Keratinocyte (primary cell): ENCODE measurements at regions not wholly inside any gene's neighbourhood (a gene's known extent, or its start where the extent isn't known, plus 50 kb on each side); places are given as distances from the start of the nearest gene placed in this dataset.
"Not testable (repeated sequence)": the region's sequence is repeated elsewhere in the genome, so short reads cannot be mapped to it uniquely, and the experiment has no call there.

Experiments
- DNase-seq: peaks from one replicate; pipeline ENCODE4 v3.0.0-alpha.2; 2011; ENCODE audit warnings: low read depth, missing footprints, low spot score
- FAIRE-seq: peaks from 2 replicates; lab custom pipeline; 2011; peaks lifted over from hg19 to GRCh38; lab: Jason Lieb, UNC
- H2AFZ ChIP-seq: 2 replicates; pipeline ENCODE4 v1.6.0; 2012; ENCODE audit warnings: low read length, control low read depth, inconsistent platforms; ENCODE audit not compliant: control insufficient read depth
- H3K27ac ChIP-seq: 2 replicates; pipeline ENCODE4 v1.5.1; 2011; ENCODE audit warnings: low read length; ENCODE audit not compliant: control insufficient read depth, insufficient read depth
- H3K27me3 ChIP-seq: 3 replicates; pipeline ENCODE4 v1.6.0; 2011; ENCODE audit warnings: low read length; ENCODE audit not compliant: control insufficient read depth, insufficient read depth; ENCODE audit errors: extremely low read depth
- H3K36me3 ChIP-seq, 2 experiments: 2 replicates in 1 of 2; 3 replicates in 1 of 2; pipeline ENCODE4 v1.5.1; 2011; ENCODE audit warnings: low read length in 2 of 2, mild to moderate bottlenecking in 1 of 2; ENCODE audit not compliant: control insufficient read depth in 2 of 2, insufficient read depth in 2 of 2; ENCODE audit errors: extremely low read depth in 1 of 2
- H3K4me1 ChIP-seq: 3 replicates; pipeline ENCODE4 v1.5.1; 2011; ENCODE audit warnings: low read length; ENCODE audit not compliant: control insufficient read depth, insufficient read depth; ENCODE audit errors: extremely low read depth
- H3K4me2 ChIP-seq: 3 replicates; pipeline ENCODE4 v1.6.0; 2011; ENCODE audit warnings: low read depth, low read length; ENCODE audit not compliant: control insufficient read depth, insufficient read depth; ENCODE audit errors: extremely low read depth
- H3K4me3 ChIP-seq, 3 experiments: fragments of 200-600 bp in 1 of 3; sonication (generic) in 1 of 3; 2 replicates in 2 of 3; 3 replicates in 1 of 3; pipeline ENCODE4 v1.5.1; 2011 to 2016; ENCODE audit warnings: low read length in 3 of 3, mild to moderate bottlenecking in 3 of 3, control low read depth in 2 of 3, inconsistent platforms in 1 of 3, low read depth in 1 of 3, mixed read lengths in 1 of 3, mixed run types in 1 of 3, moderate library complexity in 1 of 3; ENCODE audit not compliant: control insufficient read depth in 2 of 3, insufficient read depth in 2 of 3; ENCODE audit errors: extremely low read depth in 1 of 3
- H3K79me2 ChIP-seq: 2 replicates; pipeline ENCODE4 v1.6.0; 2012; ENCODE audit warnings: low read length; ENCODE audit not compliant: control insufficient read depth, insufficient read depth
- H3K9ac ChIP-seq: 3 replicates; pipeline ENCODE4 v1.6.0; 2011; ENCODE audit warnings: low read length; ENCODE audit not compliant: control insufficient read depth, insufficient read depth; ENCODE audit errors: extremely low read depth
- H3K9me1 ChIP-seq: 3 replicates; pipeline ENCODE4 v1.6.0; 2011; ENCODE audit warnings: low read length; ENCODE audit not compliant: control insufficient read depth, insufficient read depth; ENCODE audit errors: extremely low read depth
- H3K9me3 ChIP-seq: 2 replicates; pipeline ENCODE4 v1.5.1; 2012; ENCODE audit warnings: low read depth, low read length; ENCODE audit not compliant: control insufficient read depth
- H4K20me1 ChIP-seq: 3 replicates; pipeline ENCODE4 v1.6.0; 2011; ENCODE audit warnings: low read length; ENCODE audit not compliant: control insufficient read depth, insufficient read depth; ENCODE audit errors: extremely low read depth
- EZH2 ChIP-seq: IDR thresholded peaks from one replicate; pipeline ENCODE4 v1.6.1; 2012; ENCODE audit warnings: inconsistent platforms, mild to moderate bottlenecking, low read length, moderate library complexity
- dilution Hi-C: fragments of 300-500 bp; cut with MboI; formaldehyde crosslinking; loops from one replicate; pipeline ENCODE4 v1.7.0; 2020; ENCODE audit warnings: low sequenced_read_pairs; ENCODE audit not compliant: extremely low pct_ligation_motif_present
- TF ChIP-seq, protein P1 (sequence below), 3 experiments: IDR thresholded peaks in 1 of 3; conservative IDR thresholded peaks in 1 of 3; optimal IDR thresholded peaks in 1 of 3; 2 replicates in 2 of 3; 3 replicates in 1 of 3; pipeline versions ENCODE3 to v1.5.1; 2011; ENCODE audit warnings: low read length in 3 of 3, mild to moderate bottlenecking in 3 of 3, moderate library complexity in 2 of 3, control low read depth in 1 of 3, inconsistent platforms in 1 of 3; ENCODE audit not compliant: insufficient read depth in 2 of 3; ENCODE audit errors: extremely low read depth in 1 of 3

DNA sequence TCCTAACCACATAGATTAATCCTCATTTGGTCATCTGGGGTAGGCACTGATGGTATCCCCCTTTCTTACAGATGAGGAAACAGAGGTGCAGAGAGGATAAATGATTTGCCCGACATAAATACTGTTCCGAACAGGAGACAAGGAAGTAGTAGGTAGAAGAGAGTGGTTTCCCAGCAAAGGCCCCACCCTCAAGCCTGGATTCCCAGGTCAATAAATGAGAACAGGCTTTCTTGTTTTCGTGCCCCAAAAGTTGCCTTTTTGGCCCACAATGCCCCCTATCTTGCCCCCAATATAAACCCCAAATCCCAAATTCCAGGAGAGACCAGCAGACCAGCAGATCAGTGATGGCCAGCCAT is 125.5 kb upstream of the PRR20G start:
- no peak overlapping the region for H2AFZ ChIP-seq
- H3K9ac ChIP-seq, result no peak overlapping the region
- no peaks in the 10 kb centered on the region for H4K20me1 ChIP-seq
- H3K27me3 ChIP-seq, result peaks cover 34% of the 10 kb centered on the region
- no peak overlapping the region for H3K27ac ChIP-seq
- H3K36me3 ChIP-seq, result no peaks in the 10 kb centered on the region
- no peaks in the 10 kb centered on the region for H3K9me3 ChIP-seq
- H3K9me1 ChIP-seq, result no peaks in the 10 kb centered on the region
- H3K4me1 ChIP-seq, result no peaks in the 10 kb centered on the region
- no peaks in the 10 kb centered on the region for H3K79me2 ChIP-seq
- H3K4me2 ChIP-seq, result no peak overlapping the region
- FAIRE-seq, result no peak
- TF ChIP-seq, protein P1, sequence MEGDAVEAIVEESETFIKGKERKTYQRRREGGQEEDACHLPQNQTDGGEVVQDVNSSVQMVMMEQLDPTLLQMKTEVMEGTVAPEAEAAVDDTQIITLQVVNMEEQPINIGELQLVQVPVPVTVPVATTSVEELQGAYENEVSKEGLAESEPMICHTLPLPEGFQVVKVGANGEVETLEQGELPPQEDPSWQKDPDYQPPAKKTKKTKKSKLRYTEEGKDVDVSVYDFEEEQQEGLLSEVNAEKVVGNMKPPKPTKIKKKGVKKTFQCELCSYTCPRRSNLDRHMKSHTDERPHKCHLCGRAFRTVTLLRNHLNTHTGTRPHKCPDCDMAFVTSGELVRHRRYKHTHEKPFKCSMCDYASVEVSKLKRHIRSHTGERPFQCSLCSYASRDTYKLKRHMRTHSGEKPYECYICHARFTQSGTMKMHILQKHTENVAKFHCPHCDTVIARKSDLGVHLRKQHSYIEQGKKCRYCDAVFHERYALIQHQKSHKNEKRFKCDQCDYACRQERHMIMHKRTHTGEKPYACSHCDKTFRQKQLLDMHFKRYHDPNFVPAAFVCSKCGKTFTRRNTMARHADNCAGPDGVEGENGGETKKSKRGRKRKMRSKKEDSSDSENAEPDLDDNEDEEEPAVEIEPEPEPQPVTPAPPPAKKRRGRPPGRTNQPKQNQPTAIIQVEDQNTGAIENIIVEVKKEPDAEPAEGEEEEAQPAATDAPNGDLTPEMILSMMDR (optimal IDR thresholded peaks at IDR 0.05 in 1 of 3, IDR thresholded peaks at IDR 0.05 in 1 of 3, conservative IDR thresholded peaks at IDR 0.05 in 1 of 3; ENCODE audit: extremely low read depth in 1 of 3, insufficient read depth in 2 of 3, low read length in 3 of 3), result no peak
- TF ChIP-seq EZH2, result no peak
- dilution Hi-C loops, result no loop called here
- no peak overlapping the region for H3K4me3 ChIP-seq
- no peak for DNase-seq

DNA sequence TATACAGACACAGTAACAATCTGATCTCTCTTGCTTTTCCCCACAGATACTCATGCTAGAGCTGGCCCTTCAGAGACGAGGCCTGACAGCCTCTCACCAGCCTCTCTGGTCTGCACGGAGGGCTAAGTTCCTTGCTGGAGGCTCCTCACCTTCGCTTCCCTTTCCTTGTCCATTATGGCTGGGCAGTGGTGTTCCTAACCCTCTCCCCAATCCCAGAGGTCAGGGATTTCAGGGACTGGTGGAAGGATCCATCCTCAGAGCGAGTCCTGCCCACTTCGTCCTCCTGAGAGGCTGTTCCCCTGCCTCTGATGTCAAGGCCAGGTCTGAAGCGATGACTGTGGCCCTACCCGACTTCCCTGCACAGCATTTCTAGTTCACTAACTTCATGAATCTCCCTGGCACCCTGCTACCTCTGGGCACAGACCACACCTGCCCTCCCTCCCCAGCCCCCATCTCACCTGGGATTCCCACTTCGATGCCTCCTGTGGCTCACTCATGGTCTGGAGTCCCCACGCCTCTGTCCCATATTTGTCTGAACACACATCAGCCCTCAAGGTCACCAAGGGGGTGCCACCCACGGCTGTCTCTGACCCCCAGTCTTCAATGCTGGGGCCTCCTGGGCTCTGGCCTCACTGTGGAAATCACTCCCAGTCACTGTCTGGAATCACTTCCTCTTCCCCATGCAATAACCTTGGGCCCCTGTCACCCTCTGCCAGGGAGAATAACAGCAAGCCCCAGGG is 124.9 kb upstream of the PRR20G start:
- Histone ChIP-seq H3K36me3 (no peaks in the 10 kb centered on the region), H3K27me3 (peaks cover 34% of the 10 kb centered on the region), H3K4me2 (no peak overlapping the region), H4K20me1 (no peaks in the 10 kb centered on the region), H3K27ac (no peak overlapping the region), H2AFZ (no peak overlapping the region), H3K4me1 (no peaks in the 10 kb centered on the region), H3K9me1 (no peaks in the 10 kb centered on the region), H3K9ac (no peak overlapping the region), H3K9me3 (no peaks in the 10 kb centered on the region), H3K4me3 (no peak overlapping the region), H3K79me2 (no peaks in the 10 kb centered on the region)
- FAIRE-seq (no peak), DNase-seq (no peak)
- TF ChIP-seq, protein P1 (optimal IDR thresholded peaks at IDR 0.05 in 1 of 3, IDR thresholded peaks at IDR 0.05 in 1 of 3, conservative IDR thresholded peaks at IDR 0.05 in 1 of 3; ENCODE audit: extremely low read depth in 1 of 3, insufficient read depth in 2 of 3, low read length in 3 of 3), result no peak
- TF ChIP-seq EZH2, result no peak
- dilution Hi-C loops, result no loop called here

DNA sequence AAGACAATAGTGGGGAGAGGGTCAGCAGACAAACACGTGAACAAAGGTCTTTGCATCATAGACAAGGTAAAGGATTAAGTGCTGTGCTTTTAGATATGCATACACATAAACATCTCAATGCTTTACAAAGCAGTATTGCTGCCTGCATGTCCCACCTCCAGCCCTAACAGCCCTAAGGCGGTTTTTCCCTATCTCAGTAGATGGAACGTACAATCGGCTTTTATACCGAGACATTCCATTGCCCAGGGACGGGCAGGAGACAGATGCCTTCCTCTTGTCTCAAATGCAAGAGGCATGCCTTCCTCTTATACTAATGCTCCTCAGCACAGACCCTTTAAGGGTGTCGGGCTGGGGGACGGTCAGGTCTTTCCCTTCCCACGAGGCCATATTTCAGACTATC is 124.0 kb upstream of the PRR20G start:
- FAIRE-seq, dilution Hi-C loops, H4K20me1 ChIP-seq, H3K4me2 ChIP-seq, H3K9ac ChIP-seq, H3K79me2 ChIP-seq, H3K36me3 ChIP-seq, DNase-seq, H3K9me3 ChIP-seq, H3K9me1 ChIP-seq, H2AFZ ChIP-seq, H3K27ac ChIP-seq, H3K4me3 ChIP-seq, H3K4me1 ChIP-seq: not testable (repeated sequence)
- H3K27me3 ChIP-seq, result peaks cover 34% of the 10 kb centered on the region
